GM12874 (cell line): ENCODE measurements at regions not wholly inside any gene's neighbourhood (a gene's known extent, or its start where the extent isn't known, plus 50 kb on each side); places are given as distances from the start of the nearest gene placed in this dataset.

Experiments
- TF ChIP-seq, protein P1 (sequence below): IDR thresholded peaks from 2 replicates; pipeline ENCODE4 v1.5.1; 2011; ENCODE audit warnings: low read depth, mild to moderate bottlenecking, control low read depth, low read length, moderate library complexity; ENCODE audit not compliant: insufficient read depth

DNA sequence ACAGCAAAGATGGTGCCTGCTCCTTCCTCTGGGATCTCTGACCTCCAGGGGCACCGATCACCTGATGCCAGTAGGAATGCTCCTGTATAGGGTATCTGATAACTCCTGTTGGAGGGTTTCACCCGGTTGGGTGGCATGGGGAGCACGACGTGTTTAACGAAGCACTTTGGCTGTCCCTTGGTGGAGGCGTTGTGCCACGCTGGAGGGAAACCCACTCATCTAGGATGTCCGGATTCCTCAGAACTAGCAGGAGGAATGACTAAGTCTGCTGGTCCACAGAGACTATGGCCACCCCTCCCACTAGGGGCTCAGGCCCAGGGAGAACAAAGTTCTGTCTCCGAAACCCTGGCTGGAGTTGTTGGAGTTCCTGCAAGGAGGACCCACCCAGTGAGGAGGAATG is 1624.4 kb downstream of the GRIK2 start:
- TF ChIP-seq, protein P1, sequence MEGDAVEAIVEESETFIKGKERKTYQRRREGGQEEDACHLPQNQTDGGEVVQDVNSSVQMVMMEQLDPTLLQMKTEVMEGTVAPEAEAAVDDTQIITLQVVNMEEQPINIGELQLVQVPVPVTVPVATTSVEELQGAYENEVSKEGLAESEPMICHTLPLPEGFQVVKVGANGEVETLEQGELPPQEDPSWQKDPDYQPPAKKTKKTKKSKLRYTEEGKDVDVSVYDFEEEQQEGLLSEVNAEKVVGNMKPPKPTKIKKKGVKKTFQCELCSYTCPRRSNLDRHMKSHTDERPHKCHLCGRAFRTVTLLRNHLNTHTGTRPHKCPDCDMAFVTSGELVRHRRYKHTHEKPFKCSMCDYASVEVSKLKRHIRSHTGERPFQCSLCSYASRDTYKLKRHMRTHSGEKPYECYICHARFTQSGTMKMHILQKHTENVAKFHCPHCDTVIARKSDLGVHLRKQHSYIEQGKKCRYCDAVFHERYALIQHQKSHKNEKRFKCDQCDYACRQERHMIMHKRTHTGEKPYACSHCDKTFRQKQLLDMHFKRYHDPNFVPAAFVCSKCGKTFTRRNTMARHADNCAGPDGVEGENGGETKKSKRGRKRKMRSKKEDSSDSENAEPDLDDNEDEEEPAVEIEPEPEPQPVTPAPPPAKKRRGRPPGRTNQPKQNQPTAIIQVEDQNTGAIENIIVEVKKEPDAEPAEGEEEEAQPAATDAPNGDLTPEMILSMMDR = no peak

DNA sequence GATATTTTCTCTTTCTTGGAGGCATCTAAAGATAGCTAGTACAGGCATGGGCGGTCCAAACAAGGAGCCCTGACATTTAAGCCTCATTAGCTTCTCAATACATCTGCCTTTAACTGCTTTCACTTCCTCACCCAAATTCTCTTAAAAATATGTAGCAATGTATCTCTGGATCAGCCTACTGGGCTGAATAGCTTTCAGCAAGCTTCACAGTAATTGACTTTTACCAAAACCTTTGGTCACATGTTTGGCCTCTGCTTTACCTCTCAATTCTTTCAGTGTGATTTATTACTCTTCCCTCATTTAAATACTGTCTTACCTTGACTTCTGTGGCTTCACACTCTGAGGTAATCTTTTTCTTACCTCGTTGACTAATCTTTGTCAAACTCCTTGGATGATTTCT is 1618.1 kb downstream of the GRIK2 start:
- TF ChIP-seq, protein P1 = no peak

DNA sequence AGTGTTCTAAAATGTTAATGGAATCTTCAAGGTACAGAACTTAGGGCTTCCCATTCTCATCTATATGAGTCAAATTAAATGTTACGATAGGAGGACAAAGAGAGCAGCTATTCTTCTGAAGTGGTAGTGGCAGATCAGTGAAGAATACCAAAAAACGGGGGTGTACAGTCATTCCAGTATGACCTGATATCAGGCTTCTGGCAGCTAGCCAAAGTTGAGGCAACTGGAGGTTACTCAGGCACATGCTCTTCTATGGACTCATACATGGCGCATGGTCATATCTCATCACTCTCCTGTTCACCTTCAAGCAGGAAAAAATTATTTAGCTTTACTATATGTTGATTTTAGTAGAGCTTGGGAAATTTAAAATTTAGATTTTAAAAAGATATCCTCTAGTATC is 1608.8 kb downstream of the GRIK2 start:
- TF ChIP-seq, protein P1 = no peak

DNA sequence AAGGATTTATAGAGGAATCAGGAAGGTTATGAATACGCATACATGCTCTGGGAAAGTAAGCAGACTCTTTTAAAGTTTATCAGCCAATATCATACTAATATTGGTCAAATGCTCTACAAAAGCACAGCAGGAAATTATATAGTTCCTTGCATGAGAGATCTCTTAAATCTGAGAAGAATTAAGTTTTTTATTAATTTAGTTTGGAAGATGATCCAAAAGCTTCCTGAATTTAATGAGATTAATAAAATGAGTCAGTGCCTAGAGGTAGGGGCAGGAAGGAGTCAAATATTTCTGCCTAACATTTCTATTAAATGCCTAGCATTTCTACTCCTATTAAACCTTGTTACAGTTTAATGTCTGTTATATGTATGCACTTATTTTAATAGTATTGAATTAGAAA is 1608.2 kb downstream of the GRIK2 start:
- TF ChIP-seq, protein P1 = no peak

DNA sequence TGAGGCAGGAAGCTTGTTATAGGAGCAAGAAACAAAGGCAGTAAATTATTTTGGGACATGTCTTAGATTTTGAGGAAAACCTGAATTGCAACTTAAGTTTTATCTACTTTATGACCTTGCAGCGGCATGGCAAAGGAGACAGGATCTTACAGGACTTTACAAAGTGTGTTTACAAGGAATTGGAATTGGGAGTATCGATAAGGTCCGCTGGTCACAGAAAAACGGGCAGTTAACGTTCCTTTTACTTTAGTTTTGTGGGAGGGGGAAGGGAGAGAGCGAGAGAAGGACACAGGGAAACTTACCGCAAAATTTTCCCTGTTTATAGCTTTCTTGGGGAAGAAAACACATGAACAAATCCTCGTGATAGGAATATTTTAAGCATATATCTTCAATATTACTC is 1607.2 kb downstream of the GRIK2 start:
- TF ChIP-seq, protein P1 = no peak

DNA sequence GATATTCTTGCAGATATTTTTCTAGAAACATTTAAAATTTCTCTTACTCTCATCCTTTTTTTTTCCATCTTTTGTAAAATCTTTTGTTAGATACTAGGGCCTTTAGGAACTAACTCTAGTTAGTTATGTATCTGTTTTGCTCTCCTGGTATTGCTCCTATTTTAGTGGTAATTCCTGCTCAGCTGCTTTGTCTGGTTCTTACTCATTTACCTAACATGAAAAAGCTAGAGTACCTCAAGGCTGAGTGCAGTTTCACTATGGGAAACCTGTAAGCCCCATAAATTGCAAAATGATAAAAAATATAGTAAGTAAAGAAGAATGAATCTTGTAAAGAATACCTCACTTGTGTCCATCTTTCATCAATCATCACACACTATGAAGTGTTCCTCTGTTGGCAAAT is 1602.0 kb downstream of the GRIK2 start:
- TF ChIP-seq, protein P1 = no peak

DNA sequence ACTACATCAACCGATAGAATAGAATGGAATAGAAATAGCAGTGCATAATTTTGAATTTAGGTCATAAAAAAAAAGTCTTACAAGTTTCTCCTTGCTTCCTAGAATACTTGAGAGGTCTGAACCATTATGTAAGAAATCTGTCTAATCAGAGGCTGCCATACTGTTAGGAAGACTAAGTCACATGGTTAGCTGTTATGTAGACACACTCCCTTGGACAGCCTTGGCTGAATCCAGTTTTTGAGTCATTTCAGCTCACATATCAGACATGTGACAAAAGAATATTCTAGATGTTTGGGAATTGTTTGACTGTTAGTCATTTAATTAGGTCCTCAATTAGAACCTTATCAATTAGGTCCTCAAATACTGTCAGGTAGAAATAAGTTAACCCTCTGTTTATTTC is 1601.4 kb downstream of the GRIK2 start:
- TF ChIP-seq, protein P1 = no peak

DNA sequence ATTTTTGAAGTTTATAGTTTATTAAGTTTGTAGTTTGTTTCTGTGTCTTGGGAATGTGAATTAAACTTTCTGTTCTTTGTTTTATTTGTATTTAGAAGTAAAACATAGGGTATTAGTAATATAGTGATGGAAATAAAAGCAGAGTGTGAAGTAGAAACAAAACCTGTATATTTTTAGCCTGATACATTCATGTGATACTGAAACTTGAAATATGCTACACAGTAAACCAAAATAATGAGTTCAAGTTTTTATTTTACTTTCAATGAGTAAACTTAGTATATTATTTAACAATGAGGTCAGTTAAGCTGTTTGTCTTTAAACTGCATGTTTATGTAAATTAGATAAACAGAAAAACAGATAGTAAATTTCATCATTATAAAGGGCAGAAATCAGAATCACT is 1592.6 kb downstream of the GRIK2 start:
- TF ChIP-seq, protein P1 = no peak
